Progenitor cell of endocrine pancreas (in vitro differentiated cells): ENCODE measurements at regions not wholly inside any gene's neighbourhood (a gene's known extent, or its start where the extent isn't known, plus 50 kb on each side); places are given as distances from the start of the nearest gene placed in this dataset.

ENCODE experiments used
- DNase-seq: peaks from one replicate; pipeline ENCODE4 v3.0.0; 2021; ENCODE audit warnings: low spot score; ENCODE audit not compliant: unreplicated experiment
- H3K27ac Mint-ChIP-seq: 2 replicates; pipeline ENCODE4 v1.8.0; 2021; ENCODE audit warnings: mild to moderate bottlenecking, moderate library complexity, mixed read lengths
- H3K27me3 Mint-ChIP-seq: 2 replicates; pipeline ENCODE4 v1.8.0; 2021; ENCODE audit warnings: mixed read lengths
- H3K36me3 Mint-ChIP-seq: 2 replicates; pipeline ENCODE4 v1.8.0; 2022; ENCODE audit warnings: mixed read lengths; ENCODE audit not compliant: insufficient read depth
- H3K4me1 Mint-ChIP-seq: 2 replicates; pipeline ENCODE4 v1.8.0; 2021; ENCODE audit warnings: low read depth, mixed read lengths
- H3K4me3 Mint-ChIP-seq: 2 replicates; pipeline ENCODE4 v1.8.0; 2021; ENCODE audit warnings: low read depth, mild to moderate bottlenecking, moderate library complexity, mixed read lengths
- H3K9me3 Mint-ChIP-seq: 2 replicates; pipeline ENCODE4 v1.8.0; 2021; ENCODE audit warnings: low read depth, mixed read lengths
- CTCF ChIP-seq: fragments of 200-600 bp; sonication (generic); IDR thresholded peaks from one replicate; pipeline ENCODE4 v1.5.0; 2021; ENCODE audit warnings: antibody characterized with exemption, mild to moderate bottlenecking; ENCODE audit not compliant: unreplicated experiment

- no peaks in the 10 kb centered on the region for H3K36me3 Mint-ChIP-seq
- peaks cover 11% of the 10 kb centered on the region for H3K9me3 Mint-ChIP-seq
- H3K4me1 Mint-ChIP-seq = no peaks in the 10 kb centered on the region
- no peak for DNase-seq
- no peak overlapping the region for H3K4me3 Mint-ChIP-seq
- no peak for TF ChIP-seq CTCF
- H3K27ac Mint-ChIP-seq = no peak overlapping the region
- peaks cover 31% of the 10 kb centered on the region for H3K27me3 Mint-ChIP-seq
Measured at GRCh38 chr18:6465281-6465680, 50.6 kb upstream of the L3MBTL4 start.

- no peak for DNase-seq
- Mint-ChIP-seq H3K4me1 (no peaks in the 10 kb centered on the region), H3K27ac (no peak overlapping the region), H3K9me3 (peaks cover 7% of the 10 kb centered on the region), H3K36me3 (no peaks in the 10 kb centered on the region), H3K27me3 (peaks cover 6% of the 10 kb centered on the region), H3K4me3 (no peak overlapping the region)
- TF ChIP-seq CTCF = no peak
Measured at GRCh38 chr18:6476190-6476589, 61.5 kb upstream of the L3MBTL4 start.

GRCh38 chr18:6476880-6477279 is 62.2 kb upstream of the L3MBTL4 start:
- Mint-ChIP-seq H3K4me3 (no peak overlapping the region), H3K27ac (no peak overlapping the region), H3K27me3 (peaks cover 6% of the 10 kb centered on the region), H3K4me1 (no peaks in the 10 kb centered on the region), H3K9me3 (no peaks in the 10 kb centered on the region), H3K36me3 (no peaks in the 10 kb centered on the region)
- no peak for DNase-seq
- no peak for TF ChIP-seq CTCF

GRCh38 chr18:6478121-6478520 is 63.4 kb upstream of the L3MBTL4 start:
- peaks cover 6% of the 10 kb centered on the region for H3K27me3 Mint-ChIP-seq
- no peaks in the 10 kb centered on the region for H3K36me3 Mint-ChIP-seq
- no peak overlapping the region for H3K4me3 Mint-ChIP-seq
- no peaks in the 10 kb centered on the region for H3K9me3 Mint-ChIP-seq
- TF ChIP-seq CTCF = no peak
- H3K27ac Mint-ChIP-seq = no peak overlapping the region
- DNase-seq = no peak
- H3K4me1 Mint-ChIP-seq = peaks cover 3% of the 10 kb centered on the region

- no peak overlapping the region for H3K4me3 Mint-ChIP-seq
- H3K4me1 Mint-ChIP-seq = peaks cover 10% of the 10 kb centered on the region
- no peak for DNase-seq
- peaks cover 3% of the 10 kb centered on the region for H3K27me3 Mint-ChIP-seq
- H3K27ac Mint-ChIP-seq = no peak overlapping the region
- TF ChIP-seq CTCF = no peak
- H3K36me3 Mint-ChIP-seq = no peaks in the 10 kb centered on the region
- H3K9me3 Mint-ChIP-seq = no peaks in the 10 kb centered on the region
Measured at GRCh38 chr18:6479699-6480098, 65.0 kb upstream of the L3MBTL4 start.
